Hypothalamus (tissue), 51 donors: ENCODE measurements at regions not wholly inside any gene's neighbourhood (a gene's known extent, or its start where the extent isn't known, plus 50 kb on each side); places are given as distances from the start of the nearest gene placed in this dataset.

Experiments used
- DNase-seq, 51 donors: peaks; one replicate each; lab custom pipeline; 2025; lab: John Stamatoyannopoulos, UW

DNA sequence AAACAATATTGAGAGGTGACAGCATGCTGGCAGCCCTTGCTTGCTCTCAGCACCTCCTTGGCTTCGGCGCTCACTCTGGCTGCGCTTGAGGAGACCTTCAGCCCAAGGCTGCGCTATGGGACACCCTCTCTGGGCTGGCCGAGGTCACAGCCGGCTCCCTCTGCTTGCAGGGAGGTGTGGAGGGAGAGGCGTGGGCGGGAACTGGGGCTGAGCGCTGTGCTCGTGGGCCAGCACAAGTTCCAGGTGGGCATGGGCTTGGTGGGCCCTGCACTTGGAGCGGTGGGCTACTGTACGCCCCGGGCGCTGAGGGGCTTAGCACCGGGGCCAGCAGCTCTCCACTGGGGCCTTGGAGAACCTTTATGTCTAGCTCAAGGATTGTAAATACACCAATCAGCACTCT, 1613.8 kb upstream of the IGFBP7 start:
- no peak for DNase-seq

DNA sequence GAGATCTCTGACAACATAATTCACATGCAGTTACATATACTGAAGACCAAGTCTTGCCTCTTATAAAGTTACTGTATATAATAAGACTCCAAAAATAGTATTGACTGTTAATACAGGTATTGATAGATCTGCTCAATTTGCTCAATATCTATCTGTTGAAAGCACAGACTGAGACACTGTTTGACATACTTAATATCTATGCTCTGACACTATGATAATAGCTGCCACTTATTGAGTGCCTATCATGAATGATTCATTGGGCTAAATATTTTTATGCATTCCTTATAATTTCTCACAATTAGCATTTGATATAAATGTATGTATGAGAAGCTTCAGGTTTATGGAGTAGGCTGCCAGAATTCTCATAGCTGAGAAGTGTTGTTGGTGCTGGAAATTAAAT, 1600.9 kb upstream of the IGFBP7 start:
- DNase-seq, result no peak

DNA sequence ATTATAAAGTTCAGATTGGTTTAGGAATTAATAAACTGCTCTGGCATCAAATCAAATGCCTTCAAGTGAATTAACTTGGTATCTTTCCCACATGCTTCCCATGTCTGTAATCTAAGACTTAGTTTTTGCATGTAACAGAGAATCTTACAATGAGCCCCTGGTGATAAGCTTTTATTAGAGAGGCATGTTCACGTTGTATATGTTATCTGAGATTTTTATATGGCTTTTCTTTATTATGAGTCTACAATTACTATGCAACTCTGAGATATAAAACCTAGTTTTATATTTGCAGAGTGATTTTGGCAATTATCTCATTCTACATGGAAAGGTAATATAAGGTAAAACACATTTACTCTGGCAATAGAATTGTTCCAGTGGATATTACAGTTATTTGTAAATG, 1578.4 kb upstream of the IGFBP7 start:
- DNase-seq, result no peak

DNA sequence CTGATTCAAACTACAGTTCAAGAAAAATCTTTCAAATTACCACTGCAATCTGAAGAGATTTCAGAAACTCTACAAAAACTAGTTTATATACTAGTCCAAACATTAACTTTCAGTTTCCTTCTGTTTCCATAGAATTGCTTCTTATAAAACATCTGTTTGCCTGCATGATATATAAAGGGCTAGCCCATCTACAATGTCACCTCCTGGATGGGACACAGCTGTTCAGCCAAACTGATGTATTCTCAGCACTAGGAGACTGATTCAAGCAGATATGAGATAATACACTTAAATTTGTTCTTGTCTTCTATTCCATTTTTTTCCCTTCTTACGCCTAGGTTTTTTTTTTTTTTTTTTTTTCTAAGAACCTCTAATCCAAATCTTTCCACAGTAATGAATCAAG, 1569.7 kb upstream of the IGFBP7 start:
- DNase-seq, result no peak

DNA sequence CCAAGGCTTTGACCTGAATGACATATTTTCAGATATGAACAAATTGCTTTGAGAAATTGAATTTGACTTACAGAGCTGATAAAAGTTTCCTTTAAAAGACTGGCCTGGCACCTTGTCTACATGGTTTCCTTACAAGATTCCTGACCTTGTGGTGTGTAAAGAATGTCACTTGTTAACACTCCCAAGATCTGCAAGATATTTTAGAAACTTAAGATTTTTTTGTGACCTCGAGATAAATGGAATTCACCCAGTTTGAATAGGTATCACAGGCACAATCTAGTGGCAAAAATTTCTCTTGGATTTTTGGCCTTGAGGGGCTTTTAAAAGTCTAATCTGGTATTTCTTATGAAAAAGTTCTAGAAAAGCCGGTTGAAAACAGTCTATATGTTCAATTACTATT, 1568.9 kb upstream of the IGFBP7 start:
- DNase-seq, result no peak

DNA sequence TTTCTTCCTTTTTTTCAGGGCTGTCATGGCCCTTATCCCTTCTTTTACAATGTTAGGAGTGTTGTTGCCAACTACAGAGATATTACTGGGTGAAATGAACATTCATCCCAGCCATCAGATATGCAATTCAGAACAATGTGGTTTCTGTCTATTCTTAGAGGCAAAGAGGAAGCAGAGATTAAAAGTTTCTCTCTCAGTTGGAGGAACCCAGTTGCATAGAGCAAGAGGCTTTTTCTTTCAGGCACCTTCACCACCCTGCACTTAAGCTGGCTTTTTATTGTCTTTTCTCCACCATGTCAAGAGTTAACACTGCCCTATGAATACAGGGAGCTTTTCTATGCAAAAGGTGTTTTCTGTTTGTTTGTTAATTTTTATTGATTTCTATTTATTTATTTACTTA, 1559.6 kb upstream of the IGFBP7 start:
- DNase-seq, result no peak

DNA sequence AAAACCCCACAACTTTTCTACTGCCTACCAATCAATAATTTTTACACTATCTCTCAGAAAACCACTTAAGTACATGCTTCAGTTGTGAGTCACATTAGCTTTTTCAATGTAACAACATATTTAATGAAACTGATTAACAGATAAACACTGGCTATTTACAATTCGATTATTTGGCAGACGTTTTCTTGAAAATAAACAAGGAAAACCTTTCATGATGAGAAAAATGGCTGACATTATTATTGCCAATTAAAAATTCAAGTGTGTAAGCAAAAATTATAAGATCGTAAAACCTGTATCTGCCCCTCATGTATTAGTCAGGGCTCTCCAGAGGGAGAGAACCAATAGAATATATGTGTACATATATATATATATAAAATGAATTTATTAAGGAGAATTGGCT, 1555.5 kb upstream of the IGFBP7 start:
- no peak for DNase-seq

DNA sequence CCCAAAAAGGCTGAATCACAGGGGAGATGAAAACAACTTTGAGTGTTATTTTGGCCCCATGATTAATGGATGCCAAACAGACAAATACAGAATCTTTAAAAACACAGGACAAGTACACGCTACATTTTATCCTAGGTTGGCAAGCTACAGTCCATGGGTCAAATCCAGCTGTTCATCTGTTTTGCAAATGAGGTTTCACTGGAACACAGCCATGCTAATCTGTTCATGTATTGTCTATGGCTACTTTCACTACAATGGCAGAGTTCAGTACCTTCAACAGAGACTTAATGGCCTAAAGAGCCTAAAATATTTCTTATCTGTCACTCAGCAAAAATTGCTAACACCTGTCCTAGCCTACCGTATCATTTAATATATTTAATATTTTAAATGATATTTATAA, 1548.5 kb upstream of the IGFBP7 start:
- no peak for DNase-seq

DNA sequence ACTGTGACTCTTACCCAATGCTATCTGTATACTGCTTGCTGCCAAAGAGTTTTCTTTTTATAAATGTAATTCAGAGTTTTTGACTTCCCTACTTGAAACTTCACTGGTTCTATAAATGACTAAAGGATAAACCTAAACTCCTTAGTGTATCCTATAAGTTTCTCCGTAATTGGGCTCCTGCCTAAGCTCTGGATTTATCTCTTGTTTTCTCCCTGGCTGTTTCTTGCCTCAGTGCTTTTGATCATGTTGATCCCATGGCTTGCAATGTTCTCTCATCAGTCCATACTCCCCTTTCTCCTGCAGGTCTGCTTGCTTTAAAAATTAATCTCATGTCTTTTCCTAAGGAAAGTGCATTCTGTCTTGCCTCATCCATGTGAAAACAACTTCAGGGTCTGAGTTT, 1543.1 kb upstream of the IGFBP7 start:
- DNase-seq, result no peak

DNA sequence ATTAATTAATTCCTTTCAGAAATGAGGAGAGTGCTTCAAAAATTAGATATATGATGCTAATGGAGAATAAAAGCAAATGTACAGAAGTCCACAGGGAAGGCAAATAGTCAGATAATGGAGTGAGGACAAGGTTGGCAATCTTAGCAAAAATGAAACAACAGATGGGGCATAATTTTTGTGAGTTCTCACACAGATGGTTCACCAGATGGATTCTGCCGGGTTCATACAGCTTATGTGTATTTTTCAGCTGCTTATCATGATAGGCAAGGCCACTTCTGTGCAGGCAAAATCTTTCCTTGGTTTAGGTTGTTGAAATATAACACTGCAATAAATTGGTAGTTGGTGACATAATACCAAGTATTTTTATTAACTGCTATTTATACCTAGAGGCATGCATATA, 1539.0 kb upstream of the IGFBP7 start:
- no peak for DNase-seq

DNA sequence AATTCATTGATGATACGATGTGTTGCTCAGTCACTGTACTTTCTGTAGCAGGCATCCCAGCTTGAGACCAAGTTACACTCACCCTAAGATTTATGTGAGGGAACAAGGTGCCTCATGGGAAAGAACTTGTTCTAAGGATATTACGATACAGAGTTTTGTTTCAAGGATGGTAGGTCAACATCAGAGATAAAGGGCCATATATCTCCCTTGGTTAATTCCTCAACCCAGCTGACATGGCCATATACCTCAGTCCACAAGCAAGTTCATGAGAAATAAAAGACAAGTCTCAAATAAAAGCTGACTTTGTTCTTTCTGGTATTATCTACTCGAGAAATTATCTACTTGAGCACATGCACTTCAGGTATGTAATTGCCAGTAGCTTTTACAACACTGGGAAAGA, 1535.9 kb upstream of the IGFBP7 start:
- DNase-seq, result no peak

DNA sequence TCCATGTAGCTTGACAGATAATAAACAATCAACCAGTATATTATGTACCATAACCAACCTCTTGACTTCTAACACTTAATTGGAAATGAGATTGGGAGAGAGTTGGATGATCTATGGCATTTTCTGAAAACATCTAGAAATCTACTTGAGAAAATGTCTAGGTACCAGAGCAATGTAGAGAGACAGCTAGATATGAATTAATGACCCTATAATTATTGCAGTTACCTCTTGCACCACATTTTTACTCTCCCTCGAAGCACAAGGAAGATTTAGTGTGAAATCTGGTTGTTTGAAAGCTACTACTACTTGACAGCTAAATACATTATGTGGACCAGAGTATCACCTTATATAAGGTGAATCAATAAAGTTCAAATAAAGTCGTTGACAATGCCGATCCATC, 1534.4 kb upstream of the IGFBP7 start:
- DNase-seq, result no peak

DNA sequence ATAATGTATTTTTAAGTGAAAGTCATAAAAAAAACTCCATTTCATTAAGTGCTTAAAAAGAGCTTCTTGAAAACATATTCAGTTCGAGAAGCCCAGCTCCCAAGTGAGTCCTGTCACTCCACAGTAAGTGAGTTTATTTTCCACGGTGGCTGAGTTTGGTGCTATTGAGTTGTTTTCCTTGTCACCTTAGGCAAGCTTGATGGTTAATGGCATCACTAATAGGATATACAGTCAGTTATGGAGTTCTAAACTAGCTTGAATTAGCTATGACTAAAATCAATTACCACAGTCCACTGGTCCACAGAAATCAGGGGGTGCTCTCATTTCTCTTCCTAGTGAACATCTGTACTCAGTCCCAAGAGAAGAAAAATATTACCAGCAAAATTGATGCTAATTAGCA, 1526.2 kb upstream of the IGFBP7 start:
- no peak for DNase-seq

DNA sequence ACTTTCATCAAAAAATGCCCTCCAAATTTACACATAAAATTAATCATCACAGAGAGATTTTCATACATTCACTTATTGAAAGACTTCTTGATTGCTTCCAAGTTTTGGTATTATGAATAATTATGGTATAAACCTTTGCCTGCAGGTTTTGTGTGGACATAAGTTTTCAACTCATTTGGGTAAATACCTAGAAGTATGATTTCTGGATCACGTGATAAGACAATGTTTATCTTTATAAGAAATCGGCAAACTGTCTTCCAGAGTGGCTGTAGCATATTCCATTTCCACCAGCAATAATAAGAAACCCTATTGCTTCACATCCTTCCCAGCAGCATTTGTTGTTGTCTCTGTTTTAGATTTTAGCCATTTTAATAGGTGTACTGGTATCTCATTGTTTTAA, 1507.0 kb upstream of the IGFBP7 start:
- DNase-seq, result no peak

DNA sequence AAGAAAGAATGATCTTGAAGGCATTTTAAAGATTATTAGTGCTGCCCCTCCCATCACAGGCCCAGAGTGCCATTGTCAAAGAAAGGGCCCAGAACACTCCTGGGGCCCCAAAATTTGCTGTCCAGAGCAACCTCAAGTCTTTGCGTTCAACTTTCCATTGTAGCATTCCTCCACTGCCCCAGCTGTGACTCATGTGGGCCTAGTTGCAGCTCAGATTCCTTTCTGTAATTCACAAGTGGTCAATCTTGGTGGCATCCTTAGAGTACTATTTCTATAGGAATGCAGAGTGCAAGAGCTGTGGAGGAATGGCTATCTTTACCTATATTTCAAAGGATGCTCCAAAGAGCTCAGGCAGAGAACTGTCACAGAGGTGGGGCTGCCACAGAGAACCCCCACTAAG, 1500.8 kb upstream of the IGFBP7 start:
- no peak for DNase-seq

DNA sequence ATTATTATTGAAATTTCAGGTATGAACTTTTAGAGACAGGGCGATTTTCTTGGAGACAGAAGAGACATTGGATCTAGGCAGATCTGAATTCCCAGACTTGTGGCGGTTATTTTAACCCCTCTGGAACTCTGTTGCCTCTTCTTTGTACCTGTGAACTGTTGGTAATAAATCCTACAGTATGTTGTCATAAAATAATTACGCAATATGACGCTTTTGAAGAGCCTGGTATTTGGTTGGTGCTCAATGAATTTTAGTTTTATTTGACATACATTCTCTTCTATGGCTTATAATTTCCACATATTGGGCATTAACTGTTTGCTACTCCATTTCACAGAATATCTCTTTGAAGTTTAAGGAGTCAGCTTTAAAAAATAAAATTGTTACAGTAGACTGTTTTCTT, 1496.1 kb upstream of the IGFBP7 start:
- DNase-seq, result no peak

DNA sequence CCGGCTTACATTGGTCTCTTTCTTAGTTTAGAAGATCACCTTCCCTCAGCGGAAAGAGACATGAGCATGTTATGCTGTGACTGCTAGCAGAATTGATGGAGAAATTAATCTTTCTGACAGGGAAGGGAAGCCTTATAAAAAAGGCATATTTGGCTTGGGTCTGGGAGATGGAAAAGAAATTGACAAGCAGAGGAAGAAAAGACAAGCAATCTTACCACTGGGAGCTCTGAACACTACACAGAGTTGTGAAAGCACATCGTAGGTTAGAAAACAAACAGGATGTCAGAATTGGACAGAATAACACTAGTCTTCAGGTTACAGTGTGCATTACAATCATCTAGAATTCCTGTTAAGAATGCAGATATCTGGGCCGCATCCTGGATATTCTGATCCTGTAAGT, 1493.8 kb upstream of the IGFBP7 start:
- DNase-seq, result no peak

DNA sequence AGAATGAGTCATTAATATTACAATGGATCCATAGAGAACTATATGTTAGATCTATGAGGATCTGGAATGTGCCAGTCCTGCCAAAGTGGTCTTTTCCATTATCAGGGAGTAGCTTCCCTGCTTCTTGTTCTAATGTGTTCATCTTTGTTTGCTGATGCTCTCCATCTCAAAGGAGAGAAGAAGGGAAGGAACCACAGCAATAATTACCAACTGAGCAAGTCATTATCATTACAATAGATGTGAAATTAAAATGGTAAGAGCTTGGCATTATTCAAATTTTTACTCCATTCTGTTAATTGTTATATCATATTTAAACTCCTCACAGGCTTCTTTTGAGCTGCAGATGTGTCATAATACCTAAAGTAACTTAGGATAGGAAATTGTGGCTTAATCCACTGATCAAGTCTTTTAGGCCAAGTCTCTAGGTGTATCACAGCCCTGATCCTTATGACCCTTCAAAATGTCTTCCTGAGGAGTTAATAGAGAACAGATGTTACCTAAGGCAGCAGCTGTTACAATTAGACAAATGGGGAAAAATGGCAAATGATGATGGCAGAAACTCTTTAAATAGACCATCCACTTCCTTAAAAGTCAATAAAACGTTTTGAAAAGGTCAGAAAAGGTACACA, 1492.7 kb upstream of the IGFBP7 start:
- DNase-seq, result no peak

DNA sequence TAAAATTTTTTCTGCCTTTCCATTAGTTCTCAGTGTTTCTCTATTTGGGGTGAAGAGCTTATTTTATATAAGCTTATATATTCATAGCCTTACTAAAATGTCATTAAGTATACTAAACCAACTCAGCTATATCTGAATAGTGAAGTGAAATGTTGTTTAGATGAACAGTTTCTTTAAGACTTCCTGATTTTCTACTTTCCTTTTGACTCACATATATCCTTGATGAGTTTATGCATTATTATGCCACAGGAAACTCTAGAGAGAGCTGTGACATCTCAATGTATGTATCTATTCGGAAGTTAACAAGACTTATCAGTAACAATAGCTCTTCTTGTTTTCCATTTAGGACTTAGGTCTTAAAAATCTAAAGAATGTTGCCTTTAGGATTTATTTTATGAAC, 1491.8 kb upstream of the IGFBP7 start:
- no peak for DNase-seq

DNA sequence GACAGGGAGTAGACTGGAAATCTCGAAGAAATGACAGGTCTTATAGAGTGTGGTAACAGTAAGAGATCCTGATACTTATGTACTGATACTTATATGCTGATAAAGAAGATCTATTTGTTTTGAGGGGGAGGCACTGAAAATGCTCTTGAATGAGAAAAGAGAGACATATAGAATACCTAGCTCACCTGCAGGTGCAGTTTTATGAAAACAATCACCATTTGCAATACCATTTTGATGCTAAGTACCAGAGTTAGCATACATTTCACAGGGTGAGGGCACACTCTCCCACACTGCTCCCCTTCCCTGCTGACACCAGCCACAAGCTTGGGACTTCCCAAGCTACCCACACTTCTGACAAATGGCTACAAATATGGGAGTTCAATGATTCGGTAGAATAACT, 1490.1 kb upstream of the IGFBP7 start:
- DNase-seq, result no peak

DNA sequence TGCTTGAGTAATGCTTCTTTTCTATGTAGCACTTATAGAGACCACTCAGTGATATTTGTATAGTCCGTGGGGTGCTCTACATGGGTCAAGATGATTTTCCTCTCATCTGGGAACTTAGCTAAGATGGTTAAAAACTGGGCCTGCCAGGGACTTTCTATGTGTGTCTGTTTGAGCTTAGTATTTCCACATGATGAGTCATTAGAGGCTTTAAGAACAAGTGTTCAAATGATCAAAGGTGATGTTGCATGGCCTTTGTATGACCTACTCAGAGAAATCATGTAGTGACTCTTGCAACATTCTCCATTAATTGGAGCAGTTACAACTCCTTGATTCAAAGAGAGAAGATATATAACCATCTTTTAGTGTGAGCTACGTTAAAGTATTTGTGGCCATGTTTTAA, 1480.5 kb upstream of the IGFBP7 start:
- DNase-seq, result no peak

DNA sequence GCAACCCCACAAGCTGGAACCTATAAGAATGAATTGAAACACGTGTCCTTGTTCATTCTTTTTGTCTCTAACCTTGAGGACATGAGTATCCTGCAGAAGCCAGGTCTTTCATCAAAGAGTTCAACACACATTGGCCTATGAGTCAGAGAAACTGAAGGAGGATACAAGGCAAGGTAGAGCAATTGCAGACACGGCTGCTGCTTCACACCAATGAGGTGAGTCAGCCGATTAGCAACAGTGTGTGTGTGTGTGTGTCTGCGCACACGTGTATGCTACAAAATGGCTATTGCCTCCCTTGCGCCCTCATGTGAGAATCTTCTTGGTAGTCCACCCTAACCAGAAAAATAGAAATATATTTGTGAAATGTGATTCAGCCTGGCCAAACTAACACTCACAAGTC, 1477.7 kb upstream of the IGFBP7 start:
- DNase-seq, result no peak

DNA sequence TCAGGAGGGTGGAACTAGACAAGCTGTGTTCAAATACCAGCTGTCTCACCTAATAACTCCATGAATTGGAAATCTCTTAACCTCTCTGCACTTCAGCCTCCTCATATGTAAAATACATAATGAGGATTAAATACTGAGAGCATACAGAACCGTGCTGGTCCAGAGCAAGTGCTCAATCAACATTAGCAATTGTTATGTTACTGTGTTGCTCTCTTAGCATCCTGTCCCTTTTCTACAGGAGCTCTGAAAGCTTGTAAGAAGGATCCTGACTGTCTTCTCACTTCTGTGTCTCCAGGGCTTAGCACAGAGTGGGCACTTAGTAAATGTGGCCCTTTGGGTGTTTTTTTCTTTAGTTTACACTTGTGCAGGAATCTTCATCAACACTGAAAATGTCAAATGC, 1456.1 kb upstream of the IGFBP7 start:
- no peak for DNase-seq
